ENCODE measurements at regions not wholly inside any gene's neighbourhood (a gene's known extent, or its start where the extent isn't known, plus 50 kb on each side); places are given as distances from the start of the nearest gene placed in this dataset.

- TF ChIP-seq POLR2AphosphoS5 (IDR thresholded peaks at IDR 0.05; ENCODE audit: low read depth, low read length) (no peak), BRCA1 (CRISPR knock-in tag; IDR thresholded peaks at IDR 0.05) (no peak)
- TF ChIP-seq, protein P1, sequence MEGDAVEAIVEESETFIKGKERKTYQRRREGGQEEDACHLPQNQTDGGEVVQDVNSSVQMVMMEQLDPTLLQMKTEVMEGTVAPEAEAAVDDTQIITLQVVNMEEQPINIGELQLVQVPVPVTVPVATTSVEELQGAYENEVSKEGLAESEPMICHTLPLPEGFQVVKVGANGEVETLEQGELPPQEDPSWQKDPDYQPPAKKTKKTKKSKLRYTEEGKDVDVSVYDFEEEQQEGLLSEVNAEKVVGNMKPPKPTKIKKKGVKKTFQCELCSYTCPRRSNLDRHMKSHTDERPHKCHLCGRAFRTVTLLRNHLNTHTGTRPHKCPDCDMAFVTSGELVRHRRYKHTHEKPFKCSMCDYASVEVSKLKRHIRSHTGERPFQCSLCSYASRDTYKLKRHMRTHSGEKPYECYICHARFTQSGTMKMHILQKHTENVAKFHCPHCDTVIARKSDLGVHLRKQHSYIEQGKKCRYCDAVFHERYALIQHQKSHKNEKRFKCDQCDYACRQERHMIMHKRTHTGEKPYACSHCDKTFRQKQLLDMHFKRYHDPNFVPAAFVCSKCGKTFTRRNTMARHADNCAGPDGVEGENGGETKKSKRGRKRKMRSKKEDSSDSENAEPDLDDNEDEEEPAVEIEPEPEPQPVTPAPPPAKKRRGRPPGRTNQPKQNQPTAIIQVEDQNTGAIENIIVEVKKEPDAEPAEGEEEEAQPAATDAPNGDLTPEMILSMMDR (CRISPR knock-in tag; IDR thresholded peaks at IDR 0.05): no peak
Measured at GRCh38 chr9:108180541-108180940, 675.2 kb downstream of the ACTL7B start.

Measured in HepG2 (cell line).